Endothelial cell of hepatic sinusoid (primary cell): ENCODE measurements at regions not wholly inside any gene's neighbourhood (a gene's known extent, or its start where the extent isn't known, plus 50 kb on each side); places are given as distances from the start of the nearest gene placed in this dataset.

Experiments used
- in situ Hi-C: cut with HindIII; loops from 2 replicates; pipeline ENCODE4 v1.10.0; 2017; ENCODE audit warnings: low sequenced_read_pairs

DNA sequence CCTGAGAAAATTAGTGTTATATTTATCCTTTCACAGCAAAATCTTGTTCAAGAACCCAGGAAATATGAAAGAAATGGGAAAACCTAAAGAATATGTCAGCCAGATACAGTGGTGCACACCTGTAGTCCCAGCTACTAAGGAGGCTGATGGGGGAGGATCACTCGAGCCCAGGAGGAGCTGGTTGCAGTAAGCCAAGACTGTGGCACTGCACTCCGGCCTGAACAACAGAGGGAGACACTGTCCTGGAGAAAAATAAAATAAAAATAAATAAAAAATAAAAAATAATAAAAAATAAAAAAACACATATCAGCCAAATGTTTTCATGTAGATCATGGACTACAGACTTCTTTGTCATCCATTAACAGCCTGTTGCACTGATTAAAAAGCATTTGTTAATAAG is 244.8 kb upstream of the KLHL1 start:
- in situ Hi-C loops, result no loop called here

DNA sequence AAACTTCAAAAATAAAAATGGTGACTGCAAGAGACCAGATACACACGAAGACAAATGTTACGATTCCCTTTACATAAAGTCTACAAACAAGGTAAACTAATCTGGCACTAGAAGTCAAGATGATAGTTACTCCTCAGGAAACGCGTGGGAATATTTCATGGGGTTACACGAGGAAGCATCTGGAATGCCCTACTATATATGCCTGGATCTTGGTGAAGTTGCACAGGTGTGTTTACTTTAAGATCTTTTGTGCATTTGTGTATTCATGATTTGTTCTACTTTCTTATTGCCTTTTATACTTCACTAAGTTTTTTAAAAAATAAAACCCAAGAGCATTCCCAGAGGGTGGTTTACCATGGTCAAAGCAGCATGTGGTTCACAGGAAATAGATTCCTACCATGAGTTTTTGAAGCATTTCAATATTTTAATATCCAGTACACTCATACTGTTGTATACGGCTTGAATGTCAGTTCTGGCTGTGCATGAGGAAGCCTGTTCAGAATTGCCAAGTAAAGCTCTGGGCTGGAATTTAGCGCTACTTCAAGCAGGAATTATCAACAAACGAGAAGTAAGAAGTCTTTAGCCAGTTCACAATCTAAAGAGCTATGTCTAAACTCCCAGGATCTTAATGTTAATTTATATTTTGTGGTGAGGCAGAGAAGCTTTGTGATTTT is 239.8 kb upstream of the KLHL1 start:
- in situ Hi-C loops, result no loop called here

DNA sequence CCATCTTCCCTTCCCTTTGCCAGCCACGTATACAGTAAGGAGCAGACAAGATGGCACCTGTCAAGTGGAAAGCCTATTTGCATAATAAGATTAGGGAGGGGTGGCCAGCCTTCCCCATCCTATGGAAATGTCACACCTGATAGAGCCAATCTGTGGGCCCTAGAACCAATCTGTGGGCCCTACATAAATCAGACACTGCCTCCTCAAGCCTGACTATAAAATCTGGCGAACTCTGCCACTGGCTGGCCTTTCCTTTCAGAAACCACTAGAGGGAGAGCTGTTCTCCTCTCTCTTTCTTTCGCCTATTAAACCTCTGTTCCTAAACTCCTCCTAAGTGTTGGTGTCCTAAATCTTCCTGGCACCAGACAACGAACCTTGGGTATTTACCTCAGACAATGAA is 231.5 kb upstream of the KLHL1 start:
- in situ Hi-C loops, result no loop called here

DNA sequence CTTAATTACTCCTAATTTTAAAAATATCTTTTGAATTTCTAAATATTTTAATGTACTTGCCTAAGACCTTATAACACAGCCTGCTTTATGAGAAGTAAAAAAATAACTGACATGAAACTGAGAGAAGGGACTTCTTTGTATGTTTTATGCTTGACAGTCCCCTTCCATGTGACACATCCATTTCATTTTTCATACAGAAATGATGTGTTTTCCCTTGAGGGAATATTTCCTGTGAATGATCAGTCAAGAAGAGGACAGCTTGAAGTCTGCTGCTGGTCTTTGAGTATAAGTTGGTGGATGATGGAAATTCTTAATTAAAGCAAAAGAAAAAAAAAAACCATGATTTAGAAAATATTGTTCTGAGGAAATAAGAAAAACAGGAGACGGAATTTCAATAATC is 230.4 kb upstream of the KLHL1 start:
- in situ Hi-C loops, result no loop called here

DNA sequence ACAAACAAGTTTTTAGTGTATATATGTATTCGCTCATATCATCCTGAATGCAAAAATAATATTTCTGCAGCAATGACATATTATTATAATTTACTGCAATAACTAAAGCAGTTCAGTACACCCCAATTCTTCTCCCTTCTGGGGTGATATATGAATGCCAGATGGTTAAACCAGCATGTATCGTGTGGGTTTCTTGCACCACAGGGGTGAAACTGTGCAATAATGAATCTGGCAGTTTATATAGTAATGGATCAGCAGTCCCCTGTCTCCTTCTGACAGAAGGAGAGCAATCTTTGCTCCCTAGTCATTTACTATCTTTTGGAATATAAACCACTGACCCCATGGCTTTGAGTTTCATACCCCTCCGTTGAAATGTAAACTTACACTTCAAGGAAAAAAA is 228.6 kb upstream of the KLHL1 start:
- in situ Hi-C loops, result no loop called here

DNA sequence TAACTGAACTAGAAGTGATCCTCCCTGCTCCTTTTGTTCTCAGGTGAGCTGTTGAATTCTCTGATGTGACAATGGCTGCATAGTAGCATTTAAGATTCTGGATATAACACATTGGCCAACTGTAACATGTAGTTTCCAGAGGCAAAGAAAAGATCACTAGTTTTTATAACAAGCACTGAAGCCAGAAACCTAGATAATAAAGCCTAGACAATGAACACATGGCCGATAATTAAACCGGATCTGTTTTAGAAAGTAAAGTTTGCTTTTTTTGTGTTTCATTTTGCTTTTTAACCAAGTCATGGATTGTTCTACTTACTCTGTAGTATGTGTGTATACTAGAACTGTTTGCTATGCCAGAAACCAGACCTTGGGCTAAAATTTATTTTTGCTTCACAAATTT is 225.5 kb upstream of the KLHL1 start:
- in situ Hi-C loops, result no loop called here

DNA sequence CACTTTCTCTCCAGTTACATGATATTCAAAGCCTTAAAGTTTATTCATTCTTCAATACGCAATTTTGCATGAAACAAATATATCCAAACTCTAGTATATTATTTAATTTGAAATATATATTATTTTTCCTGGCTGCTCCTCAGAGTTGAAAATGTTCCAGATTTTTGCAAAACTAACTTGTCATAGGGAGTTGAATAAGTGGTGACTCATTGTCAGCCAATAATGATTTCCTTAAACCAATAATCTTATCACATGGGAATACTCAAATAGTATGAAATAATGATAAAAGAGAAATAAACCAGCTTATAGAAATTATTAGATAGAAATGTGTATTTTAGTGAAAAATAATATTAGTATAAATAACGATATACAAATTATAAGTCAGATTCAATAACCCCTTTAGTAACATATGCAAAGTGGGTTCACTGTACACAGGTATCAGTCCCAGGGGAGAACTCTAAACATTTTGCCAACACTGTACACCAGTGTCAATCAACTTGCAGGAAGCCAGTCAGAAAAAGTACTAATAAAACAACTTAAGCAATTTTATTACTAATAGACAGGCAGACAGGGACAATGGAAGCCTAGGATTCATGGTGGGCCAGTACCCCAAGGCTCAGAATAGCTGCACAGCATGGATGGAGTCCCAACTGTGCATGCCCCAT is 222.6 kb upstream of the KLHL1 start:
- in situ Hi-C loops, result no loop called here

DNA sequence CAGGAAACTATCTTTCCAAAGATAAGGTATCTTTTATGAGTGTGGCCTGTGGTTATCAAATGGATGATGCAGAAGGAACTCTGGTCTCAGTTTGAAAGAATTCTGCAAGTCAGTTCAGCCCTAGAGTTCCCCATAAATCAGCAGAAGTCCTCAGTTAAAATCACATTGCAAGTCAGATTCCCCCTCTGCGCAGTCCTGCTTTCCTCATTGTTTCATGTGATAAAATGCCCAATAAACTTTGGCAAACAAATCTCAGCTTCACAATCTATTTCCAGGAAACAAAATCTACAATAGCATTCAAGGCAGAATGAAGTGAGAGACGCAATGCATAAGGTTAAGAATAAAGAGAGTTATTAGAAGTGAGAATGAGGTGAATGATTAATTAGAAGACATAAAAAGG is 216.3 kb upstream of the KLHL1 start:
- in situ Hi-C loops, result no loop called here

DNA sequence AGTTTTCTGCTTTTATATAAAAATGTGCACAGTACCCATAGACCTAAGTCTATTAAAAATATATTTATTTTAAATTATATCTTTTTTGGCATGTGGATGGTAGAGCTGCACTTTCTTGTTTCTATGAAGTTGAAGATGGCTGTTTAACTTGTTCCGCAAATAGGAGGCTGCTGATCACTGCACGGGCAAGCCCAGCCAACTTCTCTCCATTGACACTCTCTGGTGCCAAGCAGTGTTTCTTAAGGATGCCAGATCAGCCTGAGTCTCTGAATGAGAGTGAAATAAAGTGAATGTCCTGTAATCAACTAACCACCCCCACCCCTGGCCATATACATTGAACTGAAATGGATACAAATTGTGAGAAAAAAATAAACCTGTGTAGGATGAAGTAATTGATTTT is 202.9 kb upstream of the KLHL1 start:
- in situ Hi-C loops, result no loop called here

DNA sequence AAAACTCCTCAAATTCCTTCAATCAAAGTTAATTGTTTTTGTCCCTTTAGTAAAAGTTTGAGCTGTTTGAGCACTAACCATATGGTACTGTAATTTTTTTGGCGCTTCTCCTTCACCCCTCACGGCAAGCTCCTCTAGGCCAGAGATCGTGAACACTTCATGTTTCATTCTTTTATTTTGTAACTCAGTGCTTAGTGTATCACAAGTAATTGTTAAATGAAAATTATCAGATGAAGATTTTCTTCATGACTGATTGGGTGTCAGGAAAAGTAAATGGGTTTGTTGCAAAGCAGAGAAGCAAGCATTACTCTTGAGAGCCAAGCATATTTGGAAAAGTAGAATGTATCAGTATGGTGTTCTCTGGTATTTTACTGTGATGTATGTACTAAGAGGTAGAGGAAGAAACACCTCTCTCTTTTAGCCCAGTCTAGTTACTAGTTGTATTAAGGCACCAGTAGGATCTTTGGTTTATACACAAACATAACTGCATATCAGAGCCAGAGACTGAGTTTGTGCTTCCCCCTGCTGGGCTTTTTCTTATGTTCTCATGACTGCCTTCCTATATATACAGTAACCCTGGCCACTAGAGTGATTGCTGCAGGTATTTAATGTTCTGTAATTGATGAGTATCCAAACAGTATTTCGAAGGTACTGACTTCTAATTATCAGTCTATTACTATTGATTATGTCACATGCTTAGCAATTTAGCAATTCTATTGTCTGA is 202.3 kb upstream of the KLHL1 start:
- in situ Hi-C loops, result no loop called here

DNA sequence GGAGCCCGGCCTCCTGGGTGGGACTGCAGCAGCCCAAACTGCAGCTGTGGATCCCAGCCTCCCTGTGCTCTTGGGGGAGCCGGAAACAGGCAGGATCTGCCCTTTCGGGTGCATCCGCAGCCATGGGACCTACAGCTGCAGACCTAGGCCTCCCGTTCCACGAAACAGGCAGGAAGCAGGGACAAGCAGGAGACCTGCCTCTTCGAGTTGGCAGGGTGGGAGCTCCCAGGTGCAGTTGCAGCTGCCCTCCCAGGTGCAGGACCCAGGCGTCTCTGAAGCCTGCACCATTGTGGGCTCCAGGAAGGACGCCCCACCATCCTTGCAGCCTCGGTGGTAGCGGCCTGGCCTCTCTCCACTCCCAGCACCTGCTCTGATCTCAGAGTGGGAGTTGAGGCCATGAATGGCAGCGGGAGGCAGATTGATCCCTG is 189.0 kb upstream of the KLHL1 start:
- in situ Hi-C loops, result no loop called here

DNA sequence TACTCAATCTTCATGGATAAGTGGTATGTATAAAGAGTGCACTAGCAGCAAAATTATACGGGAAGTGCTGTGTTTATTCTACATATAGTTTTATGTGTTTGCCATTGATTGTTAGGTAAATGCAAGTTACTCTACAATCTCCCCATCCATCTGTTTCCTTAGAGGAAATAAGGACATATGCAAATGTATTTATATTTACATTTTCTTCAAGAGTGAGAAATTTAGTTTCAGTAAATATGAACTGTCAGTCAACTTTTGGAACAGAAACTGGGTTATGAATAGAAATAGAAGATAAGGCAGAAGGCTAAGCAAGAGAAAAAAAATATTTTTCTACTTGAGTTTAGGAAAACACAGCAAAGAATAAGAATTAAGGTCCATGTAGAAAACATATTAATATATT is 176.1 kb upstream of the KLHL1 start:
- in situ Hi-C loops, result no loop called here

DNA sequence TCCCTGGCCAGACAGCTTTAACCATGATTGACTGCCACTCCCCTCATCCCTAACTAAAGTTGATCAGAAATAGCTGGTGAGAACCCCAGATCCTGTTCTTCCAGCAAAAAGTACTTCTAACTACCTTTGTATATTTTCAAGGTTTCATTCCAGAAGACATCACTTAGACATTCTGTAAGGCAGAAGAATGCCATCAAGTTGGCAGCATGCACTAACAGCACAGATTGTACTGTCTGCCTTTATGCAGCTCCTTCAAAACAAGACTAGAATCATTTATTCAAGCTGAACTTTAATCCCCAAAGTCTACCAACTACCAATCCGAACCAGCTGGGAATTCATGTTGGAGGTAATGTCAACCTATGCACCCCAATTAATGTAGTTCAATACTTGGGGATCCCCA is 167.6 kb upstream of the KLHL1 start:
- in situ Hi-C loops, result no loop called here

DNA sequence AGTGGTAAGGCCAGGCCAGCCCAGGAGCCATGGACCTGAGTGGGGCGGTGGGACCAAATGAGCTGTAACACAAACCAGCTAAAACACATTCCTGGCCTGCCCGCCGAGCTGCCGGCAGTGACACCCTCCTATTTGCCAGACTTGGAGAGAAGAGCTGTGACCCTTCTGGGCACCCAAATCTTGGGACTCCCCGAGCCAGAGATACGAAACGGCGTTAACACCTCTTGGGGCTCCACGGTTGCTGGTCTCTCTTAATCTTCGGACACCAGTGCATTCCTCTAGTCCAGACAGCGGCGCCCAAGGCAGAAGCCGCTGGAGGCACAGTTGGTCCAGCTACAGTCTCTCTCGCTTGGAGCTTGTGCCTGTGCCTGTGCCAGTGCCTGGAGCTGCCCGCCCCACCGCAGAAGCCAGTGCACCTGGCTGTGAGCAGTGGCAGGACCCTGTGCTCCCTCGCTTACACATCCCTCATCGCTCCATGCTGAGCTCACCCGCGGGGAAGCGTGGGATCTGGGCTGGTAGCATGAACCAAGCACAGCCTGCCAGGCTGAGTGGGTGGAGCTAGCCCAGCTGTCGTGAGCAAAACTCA is 147.2 kb upstream of the KLHL1 start:
- in situ Hi-C loops, result no loop called here

DNA sequence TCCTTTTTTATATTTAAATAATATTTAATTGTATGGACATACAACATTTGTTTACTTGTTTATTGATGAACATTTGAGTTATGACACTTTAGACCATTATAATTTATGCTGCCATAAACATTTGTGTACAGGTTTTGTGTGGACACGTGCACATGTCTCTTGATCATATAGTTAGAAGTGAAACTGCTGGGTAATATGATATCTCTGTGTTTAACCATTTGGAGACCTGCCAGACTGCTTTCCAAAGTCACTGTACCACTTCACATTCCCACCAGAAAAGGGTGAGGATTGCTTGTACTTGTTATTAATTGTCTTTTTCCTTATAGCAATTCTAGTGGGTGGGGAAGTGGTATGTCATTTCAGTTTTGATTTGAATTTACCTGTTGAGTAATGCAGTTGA is 145.6 kb upstream of the KLHL1 start:
- in situ Hi-C loops, result no loop called here

DNA sequence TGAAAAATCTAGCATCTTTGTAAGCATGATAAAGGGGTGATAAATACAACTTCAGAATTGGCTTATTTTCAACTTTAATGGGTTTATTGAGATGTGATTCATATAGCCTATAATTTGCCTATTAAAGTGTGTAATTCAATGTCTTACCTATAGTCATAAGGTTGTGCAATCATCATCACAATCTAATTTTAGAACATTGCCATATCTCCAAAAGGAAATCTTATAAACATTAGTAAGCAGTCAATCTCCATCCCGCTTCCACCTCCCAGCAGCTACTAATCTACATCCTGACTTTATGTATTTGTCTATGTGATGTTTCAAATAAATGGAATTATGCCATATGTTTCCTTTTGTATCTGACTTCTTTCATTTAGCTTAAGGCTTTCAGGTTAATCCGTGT is 145.2 kb upstream of the KLHL1 start:
- in situ Hi-C loops, result no loop called here

DNA sequence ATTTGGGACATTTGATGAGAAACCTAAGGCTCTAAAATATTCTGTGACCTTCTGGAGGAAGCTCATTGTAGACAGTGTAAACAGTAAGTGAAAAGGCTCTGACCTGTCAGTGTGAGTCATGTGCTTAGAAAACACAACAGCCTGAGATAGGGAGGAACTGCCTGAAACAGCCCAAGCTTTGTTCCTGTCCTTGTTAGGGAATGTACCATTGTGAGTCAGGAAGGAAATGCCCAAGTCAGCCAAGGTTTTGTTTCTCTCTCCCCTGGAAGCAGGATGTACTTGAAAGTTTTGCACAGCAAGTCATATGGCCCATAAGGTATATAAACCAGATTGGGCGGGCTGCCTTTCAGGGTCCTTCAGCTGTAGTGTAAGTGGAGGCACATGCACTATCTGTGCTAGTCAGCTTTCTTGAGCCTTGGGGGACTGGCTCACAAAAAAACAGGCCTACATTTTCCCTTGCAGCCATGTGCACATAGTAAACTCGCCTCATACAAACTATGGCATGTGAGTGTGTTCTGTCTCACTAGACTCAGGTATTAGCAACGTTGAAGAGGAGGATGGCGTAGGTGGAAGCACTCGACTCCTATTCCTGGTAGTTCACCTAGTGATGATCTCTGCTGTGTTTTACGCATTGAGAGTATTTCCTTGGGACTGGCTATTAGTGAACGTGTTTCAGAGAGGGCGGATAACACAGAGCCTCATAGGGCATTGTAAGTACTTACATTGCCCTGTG is 141.2 kb upstream of the KLHL1 start:
- in situ Hi-C loops, result no loop called here

DNA sequence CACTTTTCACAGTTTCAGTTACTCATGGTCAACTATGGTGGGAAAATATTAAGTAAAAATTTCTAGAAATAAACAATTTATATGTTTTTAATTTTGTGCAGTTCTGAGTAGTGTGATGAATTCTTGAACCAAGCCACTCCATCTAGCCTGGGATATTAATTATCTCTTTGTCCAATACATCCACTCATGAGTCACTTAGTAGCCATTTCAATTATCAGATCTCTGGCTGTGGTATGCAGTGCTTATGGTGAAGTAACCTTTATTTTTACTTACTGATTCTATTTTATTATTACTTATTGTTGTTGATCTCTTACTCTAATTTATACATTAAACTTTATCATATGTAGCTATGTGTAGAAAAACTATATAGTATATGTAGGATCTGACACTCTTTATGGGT is 128.9 kb upstream of the KLHL1 start:
- in situ Hi-C loops, result no loop called here

DNA sequence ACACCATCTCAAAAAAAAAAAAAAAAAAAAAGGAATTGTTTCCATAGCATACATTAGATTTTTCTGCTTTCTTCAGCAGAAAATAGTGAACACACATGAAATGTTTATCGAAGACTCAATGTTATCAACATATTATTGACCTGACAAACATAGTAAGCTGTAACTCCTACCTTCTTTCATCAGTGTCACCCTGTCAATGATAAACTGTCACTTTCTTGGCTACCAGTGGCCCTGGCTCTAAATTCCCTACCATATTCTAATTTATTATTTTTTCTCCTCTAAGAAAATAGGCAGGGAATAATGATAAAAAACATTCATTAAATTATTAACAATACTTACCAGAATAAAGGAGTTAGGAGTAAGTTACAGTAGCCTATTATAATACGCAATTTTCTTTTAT is 127.3 kb upstream of the KLHL1 start:
- in situ Hi-C loops, result no loop called here

DNA sequence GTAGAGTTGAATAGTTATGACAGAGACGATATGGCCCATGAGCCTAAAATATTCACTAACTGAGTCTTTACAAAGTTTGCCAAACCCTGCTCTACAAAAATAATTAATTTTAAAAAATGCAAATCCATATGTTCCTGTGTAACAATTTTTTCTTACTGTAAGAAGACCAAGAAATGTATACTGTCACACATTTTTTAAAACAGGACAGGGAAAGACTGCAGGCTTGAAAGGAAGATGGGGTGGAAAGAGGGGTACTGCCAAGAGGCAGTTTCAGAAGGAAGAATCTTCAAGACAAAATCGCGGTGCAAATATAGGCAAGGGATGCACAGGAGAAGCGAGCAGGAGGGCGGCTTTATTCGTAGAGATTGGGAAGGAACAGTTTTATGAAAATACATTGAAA is 115.7 kb upstream of the KLHL1 start:
- in situ Hi-C loops, result no loop called here

DNA sequence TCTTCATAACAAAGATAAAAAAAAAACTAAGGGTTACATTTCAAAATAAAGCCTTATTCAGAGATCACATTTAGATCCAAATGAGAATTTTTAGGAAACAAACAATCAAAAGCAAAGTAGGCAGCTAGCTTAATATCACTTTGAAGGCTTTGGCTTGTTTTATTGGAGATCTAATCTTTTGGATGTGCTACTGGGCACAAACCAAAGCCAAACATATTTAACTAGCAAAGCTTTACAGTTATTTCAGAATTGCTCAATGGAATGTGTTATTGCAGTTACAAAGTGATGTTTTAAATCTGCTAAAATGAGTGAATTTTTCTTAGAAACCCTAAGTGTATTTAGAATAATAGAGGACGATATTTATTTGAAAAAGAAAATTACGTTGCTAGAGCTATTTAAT is 114.7 kb upstream of the KLHL1 start:
- in situ Hi-C loops, result no loop called here
